H1 (cell line): ENCODE measurements at regions not wholly inside any gene's neighbourhood (a gene's known extent, or its start where the extent isn't known, plus 50 kb on each side); places are given as distances from the start of the nearest gene placed in this dataset.

Experiments used
- CEBPB ChIP-seq: IDR thresholded peaks from 2 replicates; pipeline ENCODE4 v1.6.1; 2012; ENCODE audit warnings: low read depth, low read length
- CTCF ChIP-seq, 3 experiments: IDR thresholded peaks; 1 replicate in 2 of 3; 2 replicates in 1 of 3; pipeline versions ENCODE4 v1.5.1 to v1.6.1; 2011; ENCODE audit warnings: low read length in 3 of 3, mild to moderate bottlenecking in 3 of 3, inconsistent platforms in 2 of 3, low read depth in 1 of 3, moderate library complexity in 1 of 3; ENCODE audit not compliant: insufficient read depth in 1 of 3; ENCODE audit errors: control extremely low read depth in 1 of 3
- RAD21 ChIP-seq, 2 experiments: IDR thresholded peaks in 1 of 2; conservative IDR thresholded peaks in 1 of 2; 2 replicates each; pipeline ENCODE4 v1.6.1; 2011; ENCODE audit warnings: low read depth in 2 of 2, low read length in 2 of 2, improper control_type of control experiment in 1 of 2, inconsistent platforms in 1 of 2, mild to moderate bottlenecking in 1 of 2, moderate library complexity in 1 of 2
- TCF12 ChIP-seq: IDR thresholded peaks from 2 replicates; pipeline ENCODE4 v1.6.1; 2011; ENCODE audit warnings: low read depth, mild to moderate bottlenecking, low read length
- TEAD4 ChIP-seq: IDR thresholded peaks from 2 replicates; pipeline ENCODE4 v1.6.1; 2012; ENCODE audit warnings: low read depth, low read length, inconsistent platforms, mixed read lengths

GRCh38 chr7:132732321-132732865, 156.1 kb upstream of the PLXNA4 start:
- TF ChIP-seq CTCF (IDR thresholded peaks at IDR 0.05; ENCODE audit: control extremely low read depth in 1 of 3, insufficient read depth in 1 of 3, low read depth in 1 of 3, low read length in 3 of 3) (no peak), CEBPB (no peak), TCF12 (no peak), RAD21 (IDR thresholded peaks at IDR 0.05 in 1 of 2, conservative IDR thresholded peaks at IDR 0.05 in 1 of 2; ENCODE audit: low read depth in 2 of 2, low read length in 2 of 2) (no peak), TEAD4 (no peak)
